Head of caudate nucleus (tissue), 42 donors: ENCODE measurements at regions not wholly inside any gene's neighbourhood (a gene's known extent, or its start where the extent isn't known, plus 50 kb on each side); places are given as distances from the start of the nearest gene placed in this dataset.
"Not testable (repeated sequence)": the region's sequence is repeated elsewhere in the genome, so short reads cannot be mapped to it uniquely, and the experiment has no call there.

ENCODE experiments used
- DNase-seq, 42 donors: peaks; one replicate each; pipeline versions ENCODE4 v3.0.0 to v3.0.0-alpha.2; 2020 to 2021; ENCODE audit warnings: mixed read lengths in 7 of 42
- intact Hi-C: fragments of 100-400 bp; cut with DNase I; formaldehyde crosslinking; loops from one replicate; pipeline ENCODE4 v1.15.0; 2022

GRCh38 chr1:31485166-31485565, 72.2 kb downstream of the SERINC2 start:
- no peak for DNase-seq
- intact Hi-C loops, result no loop called here

GRCh38 chr1:31487143-31487542, 74.1 kb downstream of the SERINC2 start:
- no peak for DNase-seq
- intact Hi-C loops, result no loop called here

GRCh38 chr1:31487721-31488293, 74.8 kb downstream of the SERINC2 start:
- intact Hi-C loops, result no loop called here
- no peak for DNase-seq

GRCh38 chr1:31488528-31488927, 75.5 kb downstream of the SERINC2 start:
- no peak for DNase-seq
- intact Hi-C loops, result no loop called here

DNA sequence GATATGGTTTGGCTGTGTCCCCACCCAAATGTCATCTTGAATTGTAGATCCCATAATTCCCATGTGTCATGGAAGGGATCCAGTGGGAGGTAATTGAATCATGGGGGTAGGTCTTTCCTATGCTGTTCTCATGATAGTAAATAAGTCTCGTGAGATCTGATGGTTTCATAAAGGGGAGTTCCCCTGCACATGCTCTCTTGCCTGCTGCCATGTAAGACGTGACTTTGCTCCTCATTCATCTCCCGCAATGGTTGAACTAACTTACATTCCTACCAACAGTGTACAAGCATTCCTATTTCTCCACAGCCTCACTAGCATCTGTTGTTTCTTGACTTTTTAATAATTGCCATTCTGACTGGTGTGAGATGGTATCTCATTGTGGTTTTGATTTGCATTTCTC, 76.6 kb downstream of the SERINC2 start:
- DNase-seq, intact Hi-C loops: not testable (repeated sequence)

DNA sequence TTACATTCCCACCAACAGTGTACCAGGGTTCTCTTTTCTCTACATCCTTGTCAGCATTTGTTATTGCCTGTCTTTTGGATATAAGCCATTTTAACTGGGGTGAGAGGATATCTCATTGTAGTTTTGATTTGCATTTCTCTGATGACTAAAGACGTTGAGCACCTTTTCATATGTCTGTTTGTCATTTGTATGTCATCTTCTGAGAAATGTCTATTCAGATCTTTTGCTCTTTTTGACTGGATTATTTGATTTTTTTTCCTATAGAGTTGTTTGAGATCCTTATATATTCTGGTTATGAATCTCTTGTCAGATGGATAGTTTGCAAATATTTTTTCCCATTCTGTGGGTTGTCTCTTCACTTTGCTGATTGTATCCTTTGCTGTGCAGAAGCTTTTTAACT, 77.6 kb downstream of the SERINC2 start:
- DNase-seq, intact Hi-C loops: not testable (repeated sequence)

GRCh38 chr1:31495351-31495750, 81.0 kb upstream of the TINAGL1 start:
- intact Hi-C loops, DNase-seq: not testable (repeated sequence)

DNA sequence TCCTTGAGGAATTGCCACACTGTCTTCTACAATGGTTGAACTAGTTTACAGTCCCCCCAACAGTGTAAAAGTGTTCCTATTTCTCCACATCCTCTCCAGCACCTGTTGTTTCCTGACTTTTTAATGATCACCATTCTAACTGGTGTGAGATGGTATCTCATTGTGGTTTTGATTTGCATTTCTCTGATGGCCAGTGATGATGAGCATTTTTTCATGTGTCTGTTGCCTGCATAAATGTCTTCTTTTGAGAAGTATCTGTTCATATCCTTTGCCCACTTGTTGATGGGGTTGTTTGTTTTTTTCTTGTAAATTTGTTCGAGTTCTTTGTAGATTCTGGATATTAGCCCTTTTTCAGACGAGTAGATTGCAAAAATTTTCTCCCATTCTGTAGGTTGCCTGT, 80.5 kb upstream of the TINAGL1 start:
- intact Hi-C loops, DNase-seq: not testable (repeated sequence)

- intact Hi-C loops, result no loop called here
- peak in 1 of 42 donors; percentile 5 for DNase-seq
Measured at GRCh38 chr1:31497601-31498000, 78.7 kb upstream of the TINAGL1 start.

DNA sequence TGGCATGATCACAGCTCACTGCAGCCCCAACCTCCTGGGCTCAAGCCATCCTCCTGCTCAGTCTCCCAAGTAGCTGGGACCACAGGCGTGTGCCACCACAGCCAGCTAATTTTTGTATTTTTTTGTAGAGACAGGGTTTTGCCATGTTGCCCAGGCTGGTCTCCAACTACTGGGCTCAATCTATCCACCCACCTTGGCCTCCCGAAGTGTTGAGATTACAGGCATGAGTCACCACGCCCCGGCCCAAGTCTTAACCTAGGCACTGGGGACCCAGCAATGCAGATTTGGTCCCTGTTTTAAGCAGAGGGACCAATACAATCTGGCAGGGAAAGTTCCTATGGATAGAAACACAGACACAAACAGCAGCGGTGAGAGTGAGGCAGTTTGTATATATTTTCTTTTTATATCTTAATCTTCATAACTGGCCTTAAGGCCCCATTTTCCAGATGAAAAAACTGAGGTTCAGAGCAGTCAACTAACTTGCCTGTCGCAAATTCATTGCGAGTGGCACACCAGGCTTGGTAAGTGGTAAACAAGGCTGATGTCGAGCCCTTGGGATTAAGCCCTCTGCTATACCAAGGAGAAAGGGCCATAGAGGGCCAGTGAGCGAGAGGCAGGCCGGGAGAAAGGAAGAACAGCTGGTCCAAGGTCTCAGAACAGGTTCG, 77.8 kb upstream of the TINAGL1 start:
- DNase-seq, result peak in 1 of 42 donors; percentile 21
- intact Hi-C loops, result no loop called here

DNA sequence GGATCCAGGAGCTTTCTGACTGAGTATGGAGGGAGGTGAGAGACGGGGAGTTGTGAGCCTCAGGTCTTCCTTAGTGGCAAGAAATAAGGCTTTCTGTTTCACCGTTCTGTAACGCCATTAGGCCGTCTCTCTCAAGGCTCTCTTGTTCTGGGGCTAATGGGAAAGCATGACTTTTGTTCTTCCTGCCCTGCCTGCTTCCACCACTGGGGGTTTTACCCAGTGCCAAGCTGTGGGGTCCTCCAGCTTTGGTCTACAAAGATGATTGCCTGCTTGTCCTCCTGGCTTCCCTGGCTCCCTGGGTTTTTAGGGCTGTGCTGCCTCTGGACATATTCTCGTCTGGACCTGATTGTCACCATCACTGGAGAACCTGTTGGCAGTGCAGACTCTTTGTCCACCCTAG, 74.8 kb upstream of the TINAGL1 start:
- DNase-seq, result no peak

GRCh38 chr1:31502253-31502652, 74.1 kb upstream of the TINAGL1 start:
- DNase-seq, result no peak
- intact Hi-C loops, result no loop called here

More for the DNA sequence above, 74.8 kb upstream of the TINAGL1 start:
- intact Hi-C loops, result no loop called here

DNA sequence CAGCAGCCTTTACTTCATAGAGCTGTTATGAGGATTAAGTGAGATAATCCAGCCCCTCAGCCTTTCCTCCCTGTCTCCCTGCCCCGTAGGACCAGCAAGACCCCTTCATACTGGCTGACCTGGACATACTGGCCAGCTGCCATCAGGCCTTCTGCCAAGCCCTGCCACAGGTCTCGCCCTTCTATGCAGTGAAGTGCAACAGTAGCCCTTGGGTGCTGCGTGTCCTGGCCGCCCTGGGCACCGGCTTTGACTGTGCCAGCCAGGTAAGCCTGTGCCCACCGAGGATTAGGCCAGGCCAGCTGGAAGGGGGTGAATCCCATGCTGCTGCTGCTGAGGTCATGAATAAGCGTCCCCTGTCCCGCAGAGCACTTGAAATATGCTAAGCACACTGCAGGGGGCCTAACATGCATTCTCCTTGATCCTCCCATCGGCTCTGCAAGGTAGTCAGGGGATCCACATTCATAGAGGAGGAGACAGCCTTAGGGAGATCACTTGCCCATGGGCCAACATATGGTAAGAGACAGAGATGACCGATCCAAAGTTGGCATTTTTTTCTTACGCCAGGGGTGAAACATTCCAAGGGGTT, 73.3 kb upstream of the TINAGL1 start:
- peak in 1 of 42 donors; percentile 22 for DNase-seq

GRCh38 chr1:31503570-31503969, 72.7 kb upstream of the TINAGL1 start:
- intact Hi-C loops, result no loop called here
- DNase-seq, result no peak

More for the DNA sequence above, 73.3 kb upstream of the TINAGL1 start:
- intact Hi-C loops, result no loop called here

- peak in 1 of 42 donors; percentile 28 for DNase-seq
- intact Hi-C loops, result no loop called here
Measured at GRCh38 chr1:31504001-31504400, 72.3 kb upstream of the TINAGL1 start.

- DNase-seq, result peak in 1 of 42 donors; percentile 31
Measured at GRCh38 chr1:31505911-31506497, 70.3 kb upstream of the TINAGL1 start.

GRCh38 chr1:31507221-31507620, 69.1 kb upstream of the TINAGL1 start:
- no peak for DNase-seq
- intact Hi-C loops, result no loop called here

More at GRCh38 chr1:31505911-31506497, 70.3 kb upstream of the TINAGL1 start:
- intact Hi-C loops, result no loop called here

DNA sequence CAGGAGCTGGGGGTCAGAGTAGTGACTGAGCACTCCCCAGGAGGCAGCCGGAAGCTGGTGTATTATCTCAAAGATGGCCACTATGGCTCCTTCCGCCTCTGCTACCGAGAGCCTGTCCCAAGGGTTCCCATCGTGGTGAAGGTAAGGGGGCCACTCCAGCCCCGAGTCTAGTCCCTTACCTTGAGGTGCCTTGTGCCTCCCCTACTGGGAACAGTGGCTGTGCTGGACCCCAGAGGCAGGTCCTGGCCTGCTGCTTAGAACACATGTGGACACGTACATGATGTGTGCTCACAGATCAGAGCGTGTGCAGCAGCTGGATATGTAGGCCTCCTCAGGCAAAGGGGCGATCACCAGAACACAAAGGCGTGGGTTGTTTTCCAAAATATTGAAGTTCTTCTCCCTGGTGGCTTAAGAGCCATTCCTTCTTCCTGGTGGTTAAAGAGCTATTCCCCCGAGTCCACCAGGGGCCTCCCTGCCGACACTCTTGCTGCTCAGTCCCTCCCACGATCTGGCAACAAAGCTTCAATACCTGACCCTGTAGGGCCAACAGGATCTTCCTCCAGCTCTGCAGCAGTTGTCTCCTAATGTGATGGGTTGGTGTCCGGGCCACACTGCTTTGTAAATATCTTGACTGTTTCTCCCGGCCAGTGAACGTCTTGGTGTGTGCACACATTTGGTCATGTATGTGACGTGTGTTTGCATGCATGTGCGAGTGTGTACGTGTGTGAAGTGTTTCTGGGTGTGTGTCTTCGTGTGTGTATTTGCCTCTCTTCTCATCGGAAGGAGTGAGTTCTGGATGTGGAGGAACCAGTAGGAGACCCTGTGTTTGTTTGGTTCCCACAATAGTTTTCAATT, 68.4 kb upstream of the TINAGL1 start:
- intact Hi-C loops, result no loop called here
- DNase-seq, result peak in 1 of 42 donors; percentile 27
